ENCODE measurements at regions not wholly inside any gene's neighbourhood (a gene's known extent, or its start where the extent isn't known, plus 50 kb on each side); places are given as distances from the start of the nearest gene placed in this dataset.

GRCh38 chr12:105960319-105961083, 178.3 kb downstream of the NUAK1 start:
- H3K27me3 Mint-ChIP-seq = no peaks in the 10 kb centered on the region
- H3K36me3 Mint-ChIP-seq = no peaks in the 10 kb centered on the region
- DNase-seq = no peak
- H3K4me3 Mint-ChIP-seq = no peak overlapping the region
- H3K27ac Mint-ChIP-seq = no peak overlapping the region
- CTCF ChIA-PET = no interaction called here
- H3K4me1 Mint-ChIP-seq = no peaks in the 10 kb centered on the region
- no peaks in the 10 kb centered on the region for H3K9me3 Mint-ChIP-seq

GRCh38 chr12:105961821-105962671, 176.7 kb downstream of the NUAK1 start:
- no peak for DNase-seq
- no peaks in the 10 kb centered on the region for H3K4me1 Mint-ChIP-seq
- H3K27ac Mint-ChIP-seq = no peak overlapping the region
- H3K36me3 Mint-ChIP-seq = no peaks in the 10 kb centered on the region
- H3K27me3 Mint-ChIP-seq = no peaks in the 10 kb centered on the region
- CTCF ChIA-PET = no interaction called here
- H3K4me3 Mint-ChIP-seq = no peak overlapping the region
- no peaks in the 10 kb centered on the region for H3K9me3 Mint-ChIP-seq

DNA sequence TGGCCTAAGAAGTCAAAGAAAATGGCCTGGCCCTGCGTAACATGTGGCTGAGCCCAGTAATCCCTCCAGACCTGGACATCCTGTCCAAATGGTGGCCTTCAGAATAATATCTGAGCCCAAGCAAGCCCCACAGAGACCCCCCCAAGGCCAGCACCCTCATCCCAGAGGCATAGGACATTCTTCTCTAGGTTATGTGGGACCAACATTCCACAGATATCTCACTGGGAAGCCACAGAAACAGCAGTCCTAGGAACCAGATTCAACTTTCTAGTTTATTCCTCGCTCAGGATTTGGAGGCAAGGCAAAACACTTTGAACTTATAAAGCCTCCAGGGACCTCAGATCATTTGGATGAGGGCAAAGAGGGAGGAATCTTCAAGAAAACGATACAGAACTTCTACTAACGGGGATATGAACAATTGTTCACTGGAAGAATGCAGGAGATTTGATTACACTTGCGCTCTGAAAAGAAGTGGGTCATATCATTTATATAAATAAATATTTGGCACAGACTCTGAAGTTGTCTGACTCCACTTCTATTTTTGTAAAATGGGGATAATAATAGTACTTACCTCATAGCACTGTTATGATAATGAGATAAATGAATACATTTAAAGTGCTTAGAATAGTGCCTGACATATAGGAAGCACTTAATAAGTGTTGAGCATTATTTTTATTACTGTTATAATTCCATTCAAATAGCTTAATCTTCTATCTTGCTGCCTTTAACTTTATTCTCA, 171.5 kb downstream of the NUAK1 start:
- no peaks in the 10 kb centered on the region for H3K27me3 Mint-ChIP-seq
- H3K4me1 Mint-ChIP-seq = no peaks in the 10 kb centered on the region
- no peaks in the 10 kb centered on the region for H3K9me3 Mint-ChIP-seq
- CTCF ChIA-PET = no interaction called here
- no peak overlapping the region for H3K27ac Mint-ChIP-seq
- H3K36me3 Mint-ChIP-seq = no peaks in the 10 kb centered on the region
- no peak overlapping the region for H3K4me3 Mint-ChIP-seq
- DNase-seq = no peak

GRCh38 chr12:105968025-105968424, 170.7 kb downstream of the NUAK1 start:
- CTCF ChIA-PET = no interaction called here

DNA sequence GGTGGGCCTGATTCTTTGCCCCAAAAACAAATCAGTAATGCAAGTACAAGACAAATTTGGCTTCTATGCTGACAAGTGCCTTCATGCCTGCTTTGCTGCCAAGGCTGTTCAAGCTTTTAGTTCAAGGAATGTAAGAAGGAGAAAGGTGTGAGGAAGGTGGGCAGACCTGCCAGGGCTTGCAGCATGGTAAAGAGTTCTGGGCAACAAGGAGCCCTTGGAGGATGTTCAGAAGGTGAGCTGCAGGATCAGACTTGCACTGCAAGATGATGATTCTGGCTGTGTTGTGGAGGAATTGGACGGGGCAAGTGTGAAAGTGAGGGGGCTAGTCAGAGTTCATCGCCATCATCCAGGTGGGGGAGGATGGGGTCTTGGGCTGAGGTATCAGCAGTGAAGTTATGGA, 167.9 kb downstream of the NUAK1 start:
- CTCF ChIA-PET = no interaction called here
- Mint-ChIP-seq H3K36me3 (no peaks in the 10 kb centered on the region), H3K27me3 (no peaks in the 10 kb centered on the region), H3K4me1 (no peaks in the 10 kb centered on the region), H3K27ac (no peak overlapping the region), H3K4me3 (no peak overlapping the region), H3K9me3 (no peaks in the 10 kb centered on the region)
- no peak for DNase-seq

More at GRCh38 chr12:105968025-105968424, 170.7 kb downstream of the NUAK1 start:
- H3K36me3 Mint-ChIP-seq = no peaks in the 10 kb centered on the region
- no peak overlapping the region for H3K27ac Mint-ChIP-seq
- DNase-seq = no peak
- no peaks in the 10 kb centered on the region for H3K9me3 Mint-ChIP-seq
- H3K4me3 Mint-ChIP-seq = no peak overlapping the region
- H3K4me1 Mint-ChIP-seq = no peaks in the 10 kb centered on the region
- no peaks in the 10 kb centered on the region for H3K27me3 Mint-ChIP-seq

GRCh38 chr12:105974738-105975137, 164.0 kb downstream of the NUAK1 start:
- CTCF ChIA-PET = no interaction called here
- Mint-ChIP-seq H3K27me3 (no peaks in the 10 kb centered on the region), H3K9me3 (no peaks in the 10 kb centered on the region), H3K4me1 (no peaks in the 10 kb centered on the region), H3K27ac (no peak overlapping the region), H3K4me3 (no peak overlapping the region), H3K36me3 (no peaks in the 10 kb centered on the region)
- no peak for DNase-seq

DNA sequence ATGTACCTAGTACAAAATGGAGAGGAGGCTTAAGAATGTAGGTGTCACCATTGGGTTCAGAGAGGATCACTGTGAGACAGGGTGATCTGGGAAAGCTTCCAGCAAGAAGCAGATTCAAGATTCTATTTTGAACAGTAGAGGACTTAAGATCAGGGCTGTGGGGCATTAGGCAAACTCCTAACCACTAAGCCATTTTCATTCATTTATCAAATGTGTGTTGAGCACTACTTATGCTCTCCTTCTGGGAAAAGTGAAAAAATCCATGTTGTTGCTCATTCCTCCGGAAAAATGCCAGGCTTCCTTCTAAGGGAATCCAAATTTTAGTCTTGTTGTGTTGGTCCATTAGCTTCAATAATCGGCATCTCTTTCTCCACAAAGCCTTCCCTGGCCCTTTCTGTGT, 163.4 kb downstream of the NUAK1 start:
- no peaks in the 10 kb centered on the region for H3K9me3 Mint-ChIP-seq
- no peaks in the 10 kb centered on the region for H3K4me1 Mint-ChIP-seq
- CTCF ChIA-PET = no interaction called here
- H3K27me3 Mint-ChIP-seq = no peaks in the 10 kb centered on the region
- no peak overlapping the region for H3K4me3 Mint-ChIP-seq
- H3K27ac Mint-ChIP-seq = no peak overlapping the region
- no peaks in the 10 kb centered on the region for H3K36me3 Mint-ChIP-seq
- DNase-seq = no peak

- CTCF ChIA-PET = no interaction called here
- Mint-ChIP-seq H3K4me3 (no peak overlapping the region), H3K9me3 (no peaks in the 10 kb centered on the region), H3K36me3 (no peaks in the 10 kb centered on the region), H3K27ac (no peak overlapping the region), H3K27me3 (no peaks in the 10 kb centered on the region), H3K4me1 (no peaks in the 10 kb centered on the region)
- DNase-seq = no peak
Observed at GRCh38 chr12:105977236-105977635, 161.5 kb downstream of the NUAK1 start.

DNA sequence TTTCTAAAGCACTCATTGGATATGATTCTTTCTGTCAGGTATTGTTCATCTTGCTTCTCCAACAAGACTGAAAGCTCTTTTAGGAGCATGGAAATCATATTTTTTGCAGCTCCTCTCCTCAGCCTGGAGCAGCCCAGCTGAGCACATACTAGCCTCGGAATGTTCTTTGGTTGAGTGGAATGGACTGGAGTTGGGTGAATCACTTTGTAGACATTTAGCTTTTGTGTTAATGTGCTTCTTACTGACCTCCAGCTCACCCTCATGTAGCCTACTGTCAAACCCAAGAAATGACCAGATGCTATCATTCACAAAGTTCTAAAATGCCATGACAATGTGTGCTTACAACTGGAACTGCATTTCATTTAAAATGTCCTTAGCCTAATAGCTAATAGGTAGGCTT, 161.1 kb downstream of the NUAK1 start:
- H3K4me1 Mint-ChIP-seq = no peaks in the 10 kb centered on the region
- H3K36me3 Mint-ChIP-seq = no peaks in the 10 kb centered on the region
- CTCF ChIA-PET = no interaction called here
- no peaks in the 10 kb centered on the region for H3K9me3 Mint-ChIP-seq
- no peaks in the 10 kb centered on the region for H3K27me3 Mint-ChIP-seq
- no peak overlapping the region for H3K27ac Mint-ChIP-seq
- no peak overlapping the region for H3K4me3 Mint-ChIP-seq
- no peak for DNase-seq

GRCh38 chr12:105978276-105978675, 160.5 kb downstream of the NUAK1 start:
- CTCF ChIA-PET = no interaction called here
- H3K27ac Mint-ChIP-seq = no peak overlapping the region
- no peak overlapping the region for H3K4me3 Mint-ChIP-seq
- no peaks in the 10 kb centered on the region for H3K27me3 Mint-ChIP-seq
- no peaks in the 10 kb centered on the region for H3K4me1 Mint-ChIP-seq
- H3K9me3 Mint-ChIP-seq = no peaks in the 10 kb centered on the region
- DNase-seq = no peak
- H3K36me3 Mint-ChIP-seq = no peaks in the 10 kb centered on the region

GRCh38 chr12:105978686-105979085, 160.1 kb downstream of the NUAK1 start:
- CTCF ChIA-PET = no interaction called here
- H3K4me3 Mint-ChIP-seq = no peak overlapping the region
- no peak for DNase-seq
- H3K36me3 Mint-ChIP-seq = no peaks in the 10 kb centered on the region
- no peaks in the 10 kb centered on the region for H3K4me1 Mint-ChIP-seq
- H3K27ac Mint-ChIP-seq = no peak overlapping the region
- H3K9me3 Mint-ChIP-seq = no peaks in the 10 kb centered on the region
- no peaks in the 10 kb centered on the region for H3K27me3 Mint-ChIP-seq

DNA sequence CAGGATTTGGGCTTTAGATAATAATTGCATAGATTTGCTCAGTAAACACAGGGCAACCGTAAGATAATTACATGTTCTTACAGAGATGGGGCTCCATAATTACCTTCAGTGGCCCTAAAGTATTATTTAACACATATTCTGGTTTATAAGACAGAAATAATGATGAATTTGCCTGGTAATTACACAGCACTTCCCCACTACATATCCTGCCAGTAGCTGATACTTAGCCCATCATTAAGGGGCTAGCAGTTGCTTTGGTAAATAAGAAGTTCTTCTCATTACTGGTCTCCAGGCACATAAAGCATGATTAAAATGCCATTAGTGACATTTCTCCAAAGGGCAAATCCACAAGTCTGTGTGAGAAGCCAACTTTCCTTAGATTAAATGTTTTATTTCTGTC, 158.7 kb downstream of the NUAK1 start:
- H3K27me3 Mint-ChIP-seq = no peaks in the 10 kb centered on the region
- no peak overlapping the region for H3K4me3 Mint-ChIP-seq
- H3K27ac Mint-ChIP-seq = no peak overlapping the region
- no peaks in the 10 kb centered on the region for H3K4me1 Mint-ChIP-seq
- CTCF ChIA-PET = no interaction called here
- DNase-seq = no peak
- no peaks in the 10 kb centered on the region for H3K9me3 Mint-ChIP-seq
- no peaks in the 10 kb centered on the region for H3K36me3 Mint-ChIP-seq

DNA sequence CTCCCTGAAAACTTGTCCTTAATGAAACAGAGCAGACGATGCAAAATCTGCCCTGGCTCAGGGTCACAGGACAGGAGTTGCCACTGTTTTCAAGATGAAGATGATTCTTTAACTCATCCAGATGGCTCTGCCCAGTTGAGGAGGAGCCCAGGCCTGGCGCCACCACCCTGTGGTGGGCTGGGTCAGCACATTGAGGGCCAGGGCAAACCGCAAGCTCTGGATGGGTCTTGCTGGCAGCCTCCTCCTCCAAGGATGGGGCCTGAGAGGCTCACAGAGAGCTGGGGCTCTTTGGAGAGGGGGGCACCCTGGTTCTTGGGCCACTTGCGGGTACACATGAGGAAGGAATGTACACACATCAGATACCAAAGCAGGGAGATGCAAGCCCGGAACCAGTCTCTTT, 158.2 kb downstream of the NUAK1 start:
- Mint-ChIP-seq H3K36me3 (no peaks in the 10 kb centered on the region), H3K9me3 (no peaks in the 10 kb centered on the region), H3K4me1 (no peaks in the 10 kb centered on the region), H3K27ac (no peak overlapping the region), H3K4me3 (no peak overlapping the region), H3K27me3 (no peaks in the 10 kb centered on the region)
- CTCF ChIA-PET = no interaction called here
- no peak for DNase-seq

- Mint-ChIP-seq H3K4me3 (no peak overlapping the region), H3K27ac (no peak overlapping the region), H3K36me3 (no peaks in the 10 kb centered on the region), H3K9me3 (no peaks in the 10 kb centered on the region), H3K4me1 (no peaks in the 10 kb centered on the region), H3K27me3 (no peaks in the 10 kb centered on the region)
- CTCF ChIA-PET = no interaction called here
- DNase-seq = no peak
Observed at GRCh38 chr12:105982022-105982421, 156.7 kb downstream of the NUAK1 start.
